Effector memory CD8-positive, alpha-beta T cell (primary cell): ENCODE measurements at regions not wholly inside any gene's neighbourhood (a gene's known extent, or its start where the extent isn't known, plus 50 kb on each side); places are given as distances from the start of the nearest gene placed in this dataset.
"Not testable (repeated sequence)": the region's sequence is repeated elsewhere in the genome, so short reads cannot be mapped to it uniquely, and the experiment has no call there.

Source experiments
- ATAC-seq: fragments of 150-1000 bp; cut with Tn5 transposase; replicated peaks from 2 replicates; pipeline ENCODE4 v1.10.0; 2021; ENCODE audit warnings: mild to moderate bottlenecking, moderate library complexity
- DNase-seq, 3 experiments: peaks; one replicate each; pipeline ENCODE4 v3.0.0; 2021
- H3K27ac Mint-ChIP-seq, 2 donors: one replicate each; pipeline ENCODE4 v1.8.0; 2022; ENCODE audit warnings: mild to moderate bottlenecking in 2 of 2, mixed read lengths in 2 of 2, moderate library complexity in 2 of 2
- H3K27me3 Mint-ChIP-seq, 2 donors: one replicate each; pipeline ENCODE4 v1.8.0; 2022; ENCODE audit warnings: mixed read lengths in 2 of 2
- H3K36me3 Mint-ChIP-seq: one replicate; pipeline ENCODE4 v1.8.0; 2022; ENCODE audit warnings: mild to moderate bottlenecking, moderate library complexity, mixed read lengths; ENCODE audit not compliant: insufficient read depth
- H3K4me1 Mint-ChIP-seq, 2 donors: one replicate each; pipeline ENCODE4 v1.8.0; 2022; ENCODE audit warnings: low read depth in 2 of 2, mixed read lengths in 2 of 2
- H3K4me3 Mint-ChIP-seq, 2 donors: one replicate each; pipeline ENCODE4 v1.8.0; 2022; ENCODE audit warnings: mild to moderate bottlenecking in 2 of 2, mixed read lengths in 2 of 2, moderate library complexity in 2 of 2
- H3K9me3 Mint-ChIP-seq, 2 donors: one replicate each; pipeline ENCODE4 v1.8.0; 2022; ENCODE audit warnings: mixed read lengths in 2 of 2

GRCh38 chr16:29191636-29192180 lies 206.9 kb downstream of the LAT start:
- not testable (repeated sequence) for H3K9me3 Mint-ChIP-seq, DNase-seq, H3K4me3 Mint-ChIP-seq, ATAC-seq, H3K36me3 Mint-ChIP-seq, H3K27ac Mint-ChIP-seq, H3K4me1 Mint-ChIP-seq, H3K27me3 Mint-ChIP-seq

- H3K27me3 Mint-ChIP-seq, H3K27ac Mint-ChIP-seq, H3K4me1 Mint-ChIP-seq, H3K9me3 Mint-ChIP-seq, DNase-seq, H3K4me3 Mint-ChIP-seq, ATAC-seq, H3K36me3 Mint-ChIP-seq: not testable (repeated sequence)
Observed at GRCh38 chr16:29190553-29191431, 205.9 kb downstream of the LAT start.

GRCh38 chr16:29188806-29189205 lies 204.0 kb downstream of the LAT start:
- not testable (repeated sequence) for H3K4me3 Mint-ChIP-seq, H3K27me3 Mint-ChIP-seq, DNase-seq, H3K27ac Mint-ChIP-seq, H3K4me1 Mint-ChIP-seq, ATAC-seq, H3K9me3 Mint-ChIP-seq, H3K36me3 Mint-ChIP-seq

- not testable (repeated sequence) for H3K27ac Mint-ChIP-seq, DNase-seq, H3K4me3 Mint-ChIP-seq, H3K9me3 Mint-ChIP-seq, H3K36me3 Mint-ChIP-seq, ATAC-seq, H3K4me1 Mint-ChIP-seq, H3K27me3 Mint-ChIP-seq
Observed at GRCh38 chr16:29186306-29187220, 201.7 kb downstream of the LAT start.

GRCh38 chr16:29185872-29186271 lies 201.0 kb downstream of the LAT start:
- ATAC-seq, DNase-seq, H3K27ac Mint-ChIP-seq, H3K27me3 Mint-ChIP-seq, H3K36me3 Mint-ChIP-seq, H3K4me3 Mint-ChIP-seq, H3K4me1 Mint-ChIP-seq, H3K9me3 Mint-ChIP-seq: not testable (repeated sequence)

GRCh38 chr16:29184738-29185438 lies 200.0 kb downstream of the LAT start:
- not testable (repeated sequence) for H3K27ac Mint-ChIP-seq, ATAC-seq, H3K27me3 Mint-ChIP-seq, DNase-seq, H3K9me3 Mint-ChIP-seq, H3K36me3 Mint-ChIP-seq, H3K4me3 Mint-ChIP-seq, H3K4me1 Mint-ChIP-seq

- H3K9me3 Mint-ChIP-seq, H3K4me1 Mint-ChIP-seq, H3K27me3 Mint-ChIP-seq, H3K4me3 Mint-ChIP-seq, H3K36me3 Mint-ChIP-seq, H3K27ac Mint-ChIP-seq, ATAC-seq, DNase-seq: not testable (repeated sequence)
Observed at GRCh38 chr16:29182940-29183868, 198.4 kb downstream of the LAT start.

GRCh38 chr16:29182501-29182900 lies 197.6 kb downstream of the LAT start:
- H3K36me3 Mint-ChIP-seq: peaks cover 7% of the 10 kb centered on the region
- peaks cover 0 to 5% of the 10 kb centered on the region in 2 donors for H3K4me1 Mint-ChIP-seq
- no peaks in the 10 kb centered on the region for H3K9me3 Mint-ChIP-seq
- ATAC-seq: no peak
- H3K27me3 Mint-ChIP-seq: no peaks in the 10 kb centered on the region
- H3K4me3 Mint-ChIP-seq: no peak overlapping the region
- H3K27ac Mint-ChIP-seq: no peak overlapping the region
- DNase-seq: no peak

GRCh38 chr16:29181921-29182411 lies 197.1 kb downstream of the LAT start:
- H3K9me3 Mint-ChIP-seq, H3K4me1 Mint-ChIP-seq, H3K27me3 Mint-ChIP-seq, H3K4me3 Mint-ChIP-seq, H3K36me3 Mint-ChIP-seq: not testable (repeated sequence)
- ATAC-seq (peak; percentile 39), DNase-seq (peak in 2 of 3 experiments; percentile 13 to 21)
- H3K27ac Mint-ChIP-seq: peak overlapping the region; percentile 65 to 74

- H3K9me3 Mint-ChIP-seq, ATAC-seq, H3K4me3 Mint-ChIP-seq, H3K36me3 Mint-ChIP-seq, H3K27me3 Mint-ChIP-seq, DNase-seq, H3K4me1 Mint-ChIP-seq, H3K27ac Mint-ChIP-seq: not testable (repeated sequence)
Observed at GRCh38 chr16:29181254-29181780, 196.5 kb downstream of the LAT start.

- not testable (repeated sequence) for H3K36me3 Mint-ChIP-seq, H3K9me3 Mint-ChIP-seq, ATAC-seq, H3K27ac Mint-ChIP-seq, H3K27me3 Mint-ChIP-seq, H3K4me1 Mint-ChIP-seq, H3K4me3 Mint-ChIP-seq, DNase-seq
Observed at GRCh38 chr16:29180206-29180600, 195.4 kb downstream of the LAT start.
